Hematopoietic multipotent progenitor cell treated with erythropoietin and hydrocortisone succinate and interleukin-3 and kit ligand, for 15 days (in vitro differentiated cells): ENCODE measurements at regions not wholly inside any gene's neighbourhood (a gene's known extent, or its start where the extent isn't known, plus 50 kb on each side); places are given as distances from the start of the nearest gene placed in this dataset.
"Not testable (repeated sequence)": the region's sequence is repeated elsewhere in the genome, so short reads cannot be mapped to it uniquely, and the experiment has no call there.

ENCODE experiments used
- DNase-seq: peaks from one replicate; pipeline ENCODE4 v3.0.0-alpha.2; 2015; ENCODE audit warnings: low spot score

DNA sequence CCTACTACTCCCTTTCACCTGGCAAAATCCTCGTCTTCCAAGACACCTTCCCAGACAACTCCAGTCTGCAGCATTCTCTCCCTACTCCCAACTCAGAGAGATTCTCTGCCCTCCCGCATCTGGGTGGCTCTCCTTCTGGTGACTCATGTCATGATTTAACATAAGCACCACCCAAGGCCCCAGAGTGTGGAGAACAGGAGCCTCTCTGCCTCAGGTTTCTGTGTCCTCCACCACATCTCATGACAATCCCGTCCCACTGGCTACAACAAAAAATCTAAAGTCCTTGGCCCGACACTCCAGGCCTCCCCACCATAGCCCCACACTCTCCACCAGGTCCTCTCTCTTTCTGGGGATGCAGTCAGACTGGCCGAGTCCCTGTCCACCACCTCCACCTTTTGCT, 197.1 kb downstream of the BCL11A start:
- DNase-seq: no peak

DNA sequence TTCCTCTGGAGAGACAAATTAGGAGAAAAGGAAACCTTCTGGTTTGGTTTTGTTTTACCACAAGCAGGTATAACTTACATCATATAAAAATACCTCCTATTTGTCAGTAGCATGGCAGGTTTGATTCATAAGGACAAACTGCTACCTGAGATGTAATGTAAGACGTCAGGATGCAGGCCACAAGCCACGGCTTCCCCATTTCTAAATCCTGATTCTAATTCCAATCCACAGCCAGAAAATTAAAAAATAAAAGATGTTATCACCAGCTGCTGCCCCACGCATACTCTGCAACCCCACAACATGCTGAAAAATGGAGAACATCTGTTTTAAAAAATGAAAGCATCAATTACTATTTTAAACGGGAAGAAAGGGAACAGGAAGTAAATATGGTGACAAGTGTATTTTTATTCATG, 197.6 kb downstream of the BCL11A start:
- DNase-seq: no peak

DNA sequence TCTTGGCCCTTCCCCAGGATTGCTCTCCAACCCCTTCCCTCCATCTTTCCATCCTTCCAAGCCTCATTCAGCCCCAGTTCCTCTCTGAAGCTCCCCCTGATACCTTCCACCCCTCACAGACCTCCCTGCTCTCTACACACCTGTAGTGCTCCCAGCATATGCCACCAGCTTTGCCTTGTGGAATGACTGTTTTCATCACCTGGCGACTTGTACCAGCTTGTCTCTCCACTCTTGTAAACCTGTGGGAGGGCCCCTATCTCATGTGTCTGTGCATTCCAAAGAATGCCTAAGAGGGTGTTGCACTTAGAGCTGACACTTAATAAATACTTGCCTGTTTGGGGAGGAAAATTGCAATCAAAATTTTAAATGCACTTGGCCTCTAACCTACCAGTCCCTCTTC, 198.7 kb downstream of the BCL11A start:
- no peak for DNase-seq

DNA sequence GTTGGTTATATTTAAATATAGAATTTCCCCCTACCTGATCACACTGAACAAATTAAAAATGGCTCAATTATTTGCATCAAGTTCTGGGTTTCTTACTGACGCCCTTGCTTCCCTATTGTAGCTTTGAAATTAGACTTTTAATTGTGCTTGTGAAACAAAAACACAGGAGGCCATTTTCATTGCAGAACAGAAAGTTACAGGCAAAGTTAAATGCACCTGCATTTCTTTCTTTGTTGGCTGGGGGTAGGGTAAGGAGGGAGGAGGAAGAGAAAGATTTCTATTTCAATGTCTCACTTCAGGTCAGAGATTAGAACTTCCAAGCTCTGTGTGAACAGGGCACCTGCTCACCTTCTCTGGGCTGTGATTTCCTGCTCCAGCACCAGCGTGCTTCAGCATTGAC, 199.6 kb downstream of the BCL11A start:
- no peak for DNase-seq

DNA sequence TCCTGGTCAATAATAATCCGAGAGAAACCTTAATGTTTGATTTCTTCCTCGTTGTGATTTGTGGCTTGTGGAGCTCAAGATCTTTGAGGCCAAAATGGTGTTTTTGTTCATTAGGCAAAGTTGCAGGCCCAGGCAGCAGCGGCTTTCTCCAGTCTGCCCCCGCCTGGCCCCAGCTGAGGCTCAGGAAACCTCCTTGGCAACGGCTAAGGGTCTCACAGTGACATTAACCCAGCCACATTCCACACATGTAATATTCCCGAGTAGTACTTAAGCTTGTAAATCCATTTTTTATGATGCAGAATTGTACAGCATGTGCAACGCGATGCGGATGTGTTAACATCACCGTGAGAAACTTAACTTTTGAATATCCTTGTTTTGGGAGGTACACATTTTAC, 200.1 kb downstream of the BCL11A start:
- DNase-seq: no peak

DNA sequence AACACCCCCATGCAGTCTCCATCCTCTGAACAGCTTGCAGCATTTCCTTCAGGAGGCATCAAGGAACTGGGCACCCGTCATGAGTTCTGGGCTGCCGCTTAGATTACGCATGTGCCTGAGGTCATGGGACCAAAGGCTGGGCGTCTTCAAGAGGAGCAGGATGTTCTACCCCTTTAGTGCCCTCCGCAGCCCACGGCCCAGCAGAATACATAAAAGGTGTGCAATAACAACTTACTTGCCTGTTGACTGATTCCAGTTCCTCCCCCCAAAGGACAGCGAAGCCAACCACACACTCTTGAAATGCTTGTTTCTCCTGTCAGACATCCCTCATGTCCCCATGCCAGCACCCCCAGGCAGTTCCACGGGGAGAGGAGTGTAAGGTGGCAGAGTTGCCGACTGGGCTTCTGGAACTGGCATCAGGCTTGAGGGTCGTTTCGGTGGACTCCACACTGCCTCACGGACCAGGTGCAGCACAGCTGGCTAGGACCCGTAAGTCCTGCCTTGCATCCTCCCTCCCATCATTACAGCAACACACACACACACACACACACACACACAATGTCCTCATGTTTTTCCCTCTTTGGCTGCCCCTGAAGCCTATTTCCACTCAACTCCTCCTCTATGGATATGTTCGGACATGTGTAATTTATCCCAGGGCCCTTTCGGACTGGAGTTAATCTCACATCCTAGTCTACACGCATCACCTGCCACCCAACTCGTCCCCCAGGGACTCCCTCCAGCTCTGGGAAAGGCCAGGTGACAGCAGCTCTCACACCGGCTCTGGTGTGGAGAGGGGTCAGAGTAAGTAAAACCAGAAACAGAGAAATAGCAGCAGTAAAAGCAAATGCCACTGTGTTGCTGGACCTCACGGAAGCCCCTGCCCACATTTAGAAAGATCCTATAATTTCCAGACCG, 200.7 kb downstream of the BCL11A start:
- DNase-seq: no peak

DNA sequence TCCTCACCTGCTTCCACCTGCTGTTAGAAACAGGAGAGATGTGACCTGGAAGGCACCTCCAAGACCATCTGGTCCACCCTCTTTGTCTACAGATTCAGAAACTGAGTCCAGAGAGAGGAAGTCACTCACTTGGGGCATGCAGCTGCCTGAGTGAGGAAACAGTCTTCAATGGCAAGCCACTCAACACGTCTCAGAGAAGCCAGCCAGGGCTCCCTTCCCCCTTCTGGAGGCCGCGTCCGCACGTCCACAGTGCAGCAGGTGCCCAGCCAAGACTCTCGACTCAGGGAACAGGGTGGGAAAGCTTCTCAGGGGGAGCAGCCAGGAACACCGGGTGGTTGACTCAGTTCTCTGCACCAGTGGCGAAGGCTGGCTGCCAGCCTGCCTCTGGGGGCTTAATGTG, 201.7 kb downstream of the BCL11A start:
- no peak for DNase-seq

DNA sequence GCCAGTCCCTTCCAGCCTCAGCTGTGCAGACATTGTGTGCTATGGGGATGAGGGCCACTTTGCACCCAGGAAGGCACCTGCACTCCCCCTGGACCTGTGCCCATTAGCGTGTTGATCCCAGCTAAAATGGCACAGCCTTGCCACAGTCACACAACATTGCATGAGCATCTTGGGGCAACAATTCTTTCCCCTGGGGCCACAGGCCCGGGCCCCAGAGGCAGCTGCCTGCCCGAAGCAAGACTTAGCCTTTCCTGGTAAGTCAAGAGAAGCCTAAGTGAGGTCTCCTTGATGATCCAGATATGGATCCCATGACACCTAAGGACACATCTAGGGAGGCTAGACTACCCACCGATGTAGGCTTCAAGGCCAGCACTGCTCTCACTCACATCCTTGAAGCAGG, 202.1 kb downstream of the BCL11A start:
- no peak for DNase-seq

DNA sequence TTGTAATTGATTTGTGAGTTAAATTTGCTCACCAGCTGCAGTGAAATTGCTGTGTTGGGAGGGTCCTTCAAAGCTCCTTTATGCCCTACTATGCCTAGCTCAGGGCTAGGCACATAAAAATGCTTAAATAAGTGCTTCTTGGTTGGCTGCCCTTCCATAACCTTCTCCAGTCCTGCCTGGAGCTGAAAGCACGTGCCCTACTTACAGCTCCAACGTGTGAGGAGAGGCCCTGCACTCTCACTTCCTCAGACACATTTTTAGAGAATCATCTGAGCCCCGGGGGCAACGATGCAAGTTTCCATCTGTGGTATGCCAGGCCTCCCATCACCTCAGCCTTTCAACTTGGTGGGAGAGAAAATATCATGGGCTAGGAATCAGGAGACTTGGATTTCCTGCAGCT, 202.7 kb downstream of the BCL11A start:
- DNase-seq: no peak

DNA sequence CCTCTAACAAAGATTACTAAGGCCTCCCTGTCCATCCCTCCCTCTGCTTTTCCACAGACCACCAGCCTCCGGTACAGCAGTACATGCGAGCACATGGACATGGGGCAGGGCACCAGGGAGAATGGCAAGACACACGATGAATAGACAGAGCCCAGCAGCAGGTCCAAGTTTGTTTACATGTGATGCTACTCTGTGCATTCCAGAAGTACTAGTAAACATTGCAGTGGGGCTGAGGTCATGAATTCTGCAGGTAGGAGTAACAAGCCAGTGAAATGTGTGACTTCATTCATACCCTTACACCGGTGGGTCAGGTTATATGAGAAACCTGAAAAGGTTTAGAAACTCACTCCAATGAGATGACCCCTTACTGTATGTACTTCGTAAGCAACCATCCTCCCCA, 205.7 kb downstream of the BCL11A start:
- no peak for DNase-seq

DNA sequence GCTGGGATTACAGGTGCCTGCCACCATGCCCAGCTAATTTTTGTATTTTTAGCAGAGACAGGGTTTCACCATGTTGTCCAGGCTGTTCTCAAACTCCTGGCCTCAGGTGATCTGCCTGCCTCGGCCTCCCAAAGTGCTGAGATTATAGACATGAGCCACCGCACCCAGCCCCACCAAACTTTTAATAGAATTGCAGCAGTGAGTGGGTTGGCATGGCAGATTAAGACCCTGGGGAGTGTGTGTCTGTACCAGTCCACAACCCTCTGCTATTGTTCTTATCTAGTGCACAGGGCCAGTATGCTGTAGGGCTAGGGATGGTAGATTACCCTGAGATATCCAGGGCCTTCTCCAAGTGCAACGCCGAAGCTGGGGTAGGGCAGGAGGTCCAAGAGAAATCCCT, 211.0 kb downstream of the BCL11A start:
- DNase-seq: not testable (repeated sequence)

DNA sequence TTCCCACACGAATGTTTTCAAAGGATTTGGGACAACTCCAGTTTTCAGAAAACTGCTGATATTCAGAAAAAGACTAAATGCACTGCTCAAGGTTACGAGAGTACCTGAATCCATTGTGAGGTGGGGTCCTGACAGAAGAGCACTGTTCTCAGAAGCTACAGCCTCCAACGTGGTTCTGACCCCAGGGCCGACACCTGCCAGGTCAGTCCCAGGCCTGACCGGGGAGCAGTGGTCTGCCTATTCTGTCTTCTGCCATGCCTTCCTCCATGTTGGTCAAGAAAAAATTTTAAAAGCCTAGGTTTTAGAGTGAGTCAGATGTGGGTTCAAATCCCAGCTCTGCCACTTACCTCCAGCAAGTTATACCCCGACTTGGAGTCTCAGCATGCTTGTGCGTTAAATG, 212.3 kb downstream of the BCL11A start:
- DNase-seq: no peak

DNA sequence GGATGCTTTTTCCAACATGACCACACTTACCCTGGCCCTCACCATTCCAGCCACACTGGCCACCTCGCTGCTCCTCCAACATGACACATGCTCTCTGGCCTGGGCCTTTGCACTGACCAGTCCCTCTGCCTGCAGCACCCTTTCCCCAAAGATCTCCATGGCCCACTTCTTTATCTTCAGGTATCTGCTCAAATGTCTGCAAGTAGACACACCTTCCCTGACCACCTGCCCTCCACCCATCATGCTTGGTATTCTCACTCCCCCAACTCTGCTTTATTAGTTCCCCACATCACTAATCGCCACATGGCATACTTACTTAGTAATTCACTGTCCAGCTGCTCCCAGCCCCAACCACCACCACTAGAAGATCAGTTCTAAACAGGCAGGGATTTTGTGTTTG, 214.2 kb downstream of the BCL11A start:
- no peak for DNase-seq

DNA sequence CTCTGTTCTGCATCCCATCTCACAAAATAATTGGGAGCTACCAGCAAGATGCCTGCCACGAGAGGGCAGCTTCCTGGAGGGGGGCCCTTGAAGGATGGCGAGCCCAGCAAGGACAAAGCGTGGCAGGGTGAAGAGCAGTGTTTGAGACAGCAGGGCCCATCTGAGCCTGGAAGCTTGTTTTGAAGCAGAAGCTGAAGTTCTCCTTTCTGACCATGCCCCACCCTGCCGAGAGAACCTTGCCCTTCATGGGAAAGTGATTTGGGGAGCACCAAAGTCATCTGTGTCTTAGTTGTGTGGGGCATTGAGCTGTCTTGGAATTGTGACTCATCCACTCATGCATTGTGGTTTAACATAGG, 216.3 kb downstream of the BCL11A start:
- DNase-seq: peak; percentile 20

DNA sequence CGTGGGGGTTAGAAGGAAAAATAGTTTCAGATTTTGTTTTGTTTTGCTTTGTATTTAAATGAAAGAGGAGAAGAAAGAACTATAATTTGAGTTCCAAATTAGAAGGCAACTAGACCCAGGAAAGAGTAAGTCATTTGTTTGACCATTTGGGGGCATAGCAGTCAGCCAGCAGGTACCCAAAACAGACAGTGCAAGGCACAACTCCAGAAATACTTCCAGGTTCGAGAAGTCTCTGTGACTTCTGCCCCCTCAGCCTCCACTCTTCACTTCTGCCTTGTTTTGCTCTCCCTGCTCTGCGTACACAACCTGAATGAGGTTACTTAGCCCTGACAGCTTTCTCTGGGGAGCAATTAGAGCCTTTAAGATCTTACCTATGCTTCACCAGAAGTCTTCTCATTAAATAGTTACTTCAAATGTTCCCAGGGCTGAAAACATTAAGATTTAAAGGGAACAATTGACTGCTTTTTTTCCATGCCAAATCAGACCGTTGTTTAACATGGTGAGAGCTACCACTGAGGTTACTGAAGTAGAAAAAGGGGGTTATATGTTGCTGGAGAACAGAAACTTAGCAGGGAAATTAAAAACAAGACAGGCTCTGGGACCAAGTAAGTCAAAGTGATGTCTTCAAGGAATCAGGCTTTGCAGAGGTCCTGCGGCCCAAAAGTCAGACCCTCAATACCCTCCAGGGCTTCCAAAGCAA, 216.9 kb downstream of the BCL11A start:
- DNase-seq: peak; percentile 12

DNA sequence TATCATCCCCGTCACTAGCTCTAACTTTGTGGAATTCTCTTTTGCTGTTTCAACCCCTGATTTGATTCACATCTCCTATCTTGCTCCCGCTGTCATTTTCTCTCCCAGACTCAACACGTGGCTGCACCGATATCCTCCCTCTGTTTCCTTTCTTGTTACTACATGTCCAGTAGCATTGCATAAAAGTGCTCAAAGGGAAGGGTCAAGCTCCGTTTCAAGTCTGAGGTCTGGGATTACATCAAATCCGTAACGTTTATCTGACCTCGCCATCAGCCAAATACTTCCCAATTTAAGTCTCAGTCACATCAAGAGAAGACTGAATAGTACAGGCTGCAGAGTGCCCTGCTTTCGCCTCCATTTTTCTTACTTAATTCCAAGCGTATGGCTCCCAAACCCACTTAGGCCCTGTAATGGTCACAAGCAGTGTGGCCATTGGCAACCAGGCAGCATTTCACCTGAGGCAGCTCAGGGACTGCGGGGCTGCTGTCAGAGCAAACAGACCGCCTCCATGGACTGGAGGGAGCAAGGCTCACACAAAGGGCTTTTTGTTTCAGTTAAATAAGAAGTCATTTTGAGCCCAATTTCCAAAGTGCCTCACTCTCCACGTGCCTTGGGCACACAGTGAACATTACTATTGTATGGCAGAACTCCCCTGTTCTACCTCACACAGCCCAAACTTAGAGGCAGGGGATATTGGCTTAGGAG, 217.8 kb downstream of the BCL11A start:
- DNase-seq: no peak

DNA sequence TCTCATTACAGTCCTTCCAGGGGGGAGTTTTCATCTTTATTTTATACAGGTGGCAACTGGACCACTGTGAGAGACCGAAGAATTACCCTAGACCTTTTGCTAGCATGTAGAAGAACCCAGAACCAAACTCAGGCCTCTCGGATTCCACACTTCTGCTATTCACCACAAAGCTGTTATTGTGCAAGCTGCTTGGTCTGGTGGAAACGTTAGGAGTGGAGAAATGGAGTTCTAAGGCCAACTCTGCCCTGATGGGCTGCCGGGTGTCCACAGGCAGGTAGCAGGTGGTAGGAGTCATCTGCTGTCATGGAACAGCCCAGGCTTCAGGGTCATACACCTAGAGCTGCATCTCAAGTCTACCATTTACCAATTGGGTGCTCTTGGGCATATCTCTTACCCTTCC, 218.8 kb downstream of the BCL11A start:
- no peak for DNase-seq

DNA sequence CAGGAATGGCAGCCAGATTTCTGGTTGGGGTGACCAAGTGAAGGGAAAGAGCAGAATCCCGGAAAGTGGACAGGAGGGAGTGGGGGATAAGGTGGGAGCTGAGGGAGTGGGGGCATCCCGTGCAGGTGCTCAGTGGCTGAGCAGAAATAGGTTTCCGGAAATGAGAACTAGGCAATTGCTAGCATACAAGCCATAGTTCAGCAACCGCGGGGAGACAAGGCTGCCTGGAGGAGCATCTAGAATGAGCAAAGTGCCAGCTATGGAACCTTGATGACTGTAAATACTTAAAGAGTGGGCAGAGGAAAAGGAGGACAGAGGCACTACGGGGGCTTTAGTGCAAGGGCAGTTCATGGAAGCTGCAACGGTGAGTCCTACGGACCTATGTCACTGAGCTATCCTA, 220.2 kb downstream of the BCL11A start:
- DNase-seq: no peak

DNA sequence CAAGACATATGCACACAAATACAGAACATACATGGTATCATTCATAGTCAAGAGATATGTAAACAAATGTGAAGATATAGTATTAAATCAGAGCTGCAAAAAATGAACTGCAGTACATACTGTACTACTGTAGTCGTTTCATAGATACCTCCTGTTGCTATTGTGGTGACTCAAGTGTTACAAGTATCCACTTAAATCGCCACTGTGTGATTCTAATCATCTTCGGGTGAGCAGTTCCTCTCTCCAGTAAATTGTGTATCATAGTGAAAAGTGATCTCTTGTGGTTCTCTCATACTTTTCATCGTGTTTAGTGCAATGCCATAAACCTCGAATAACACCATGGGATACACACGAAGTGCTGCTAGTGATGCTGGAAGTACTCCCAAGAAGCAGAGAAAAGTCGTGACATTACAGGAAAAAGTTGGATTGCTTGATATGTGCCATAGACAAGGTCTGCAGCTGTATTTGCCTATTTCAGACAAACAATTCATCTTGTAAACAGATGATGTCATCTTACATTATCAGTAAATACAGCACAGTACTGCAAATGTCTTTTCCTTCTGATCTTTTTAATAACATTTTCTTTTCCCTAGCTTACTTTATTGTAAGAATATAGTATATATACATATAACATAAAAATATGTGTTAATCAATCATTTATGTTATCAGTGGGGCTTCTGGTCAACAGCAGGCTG, 222.2 kb downstream of the BCL11A start:
- DNase-seq: no peak

DNA sequence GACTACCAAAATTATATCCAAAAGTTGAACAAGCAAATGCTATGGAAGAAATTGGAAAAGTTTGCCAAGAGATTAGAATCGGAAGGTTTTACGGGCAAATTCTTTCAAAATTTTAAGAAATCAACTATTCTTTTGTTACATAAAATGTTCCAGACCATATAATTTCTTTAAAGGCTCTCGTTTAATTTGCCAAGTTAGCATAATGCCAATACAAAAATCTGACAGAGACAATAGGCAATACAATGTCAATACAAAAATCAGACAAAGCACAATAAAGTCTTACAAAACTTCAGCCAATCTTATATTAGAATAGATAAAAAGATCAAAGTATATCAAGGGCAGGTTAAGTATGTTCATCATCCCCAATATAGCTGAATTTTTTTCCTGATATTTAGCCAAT, 224.2 kb downstream of the BCL11A start:
- no peak for DNase-seq

DNA sequence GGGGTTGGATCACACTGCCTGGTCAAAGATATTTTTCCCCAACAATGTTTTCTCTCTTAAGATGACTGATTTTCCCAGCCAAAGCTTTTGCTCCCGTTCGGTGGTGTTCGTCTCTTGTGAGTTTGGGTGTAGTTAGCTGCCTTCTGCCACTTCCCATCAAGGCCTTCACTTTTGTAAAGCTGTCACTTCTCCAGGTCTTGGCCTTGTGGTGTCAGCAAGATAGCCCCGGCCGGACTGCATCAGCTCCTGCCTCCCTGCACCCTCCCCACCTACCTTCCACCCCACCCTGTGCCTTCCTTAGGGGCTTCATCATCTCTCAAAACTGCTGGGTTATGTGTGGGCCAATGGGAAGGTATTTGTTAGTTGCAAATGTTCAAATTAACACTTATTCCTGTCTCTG, 228.9 kb downstream of the BCL11A start:
- no peak for DNase-seq

DNA sequence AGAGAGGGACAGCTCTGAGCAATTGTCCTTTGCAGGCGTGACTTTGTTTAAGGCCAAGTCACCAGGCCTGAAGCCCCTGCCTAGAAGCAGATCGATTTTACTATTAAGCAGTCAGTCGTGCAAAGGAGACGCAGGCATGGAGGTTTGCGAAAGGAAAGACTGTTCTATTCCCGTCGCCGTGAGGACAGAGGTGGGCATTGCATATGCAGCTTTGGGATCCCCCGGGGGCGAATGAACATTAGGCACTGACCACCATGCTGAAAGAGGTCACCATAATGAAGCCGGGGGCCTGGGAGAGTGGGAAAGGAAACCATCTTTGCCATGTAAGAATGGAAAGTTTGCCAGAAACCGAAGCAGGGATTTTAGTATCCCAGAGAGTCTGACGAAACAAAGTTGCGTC, 231.6 kb downstream of the BCL11A start:
- DNase-seq: no peak
